ENCODE measurements at regions not wholly inside any gene's neighbourhood (a gene's known extent, or its start where the extent isn't known, plus 50 kb on each side); places are given as distances from the start of the nearest gene placed in this dataset.

DNA sequence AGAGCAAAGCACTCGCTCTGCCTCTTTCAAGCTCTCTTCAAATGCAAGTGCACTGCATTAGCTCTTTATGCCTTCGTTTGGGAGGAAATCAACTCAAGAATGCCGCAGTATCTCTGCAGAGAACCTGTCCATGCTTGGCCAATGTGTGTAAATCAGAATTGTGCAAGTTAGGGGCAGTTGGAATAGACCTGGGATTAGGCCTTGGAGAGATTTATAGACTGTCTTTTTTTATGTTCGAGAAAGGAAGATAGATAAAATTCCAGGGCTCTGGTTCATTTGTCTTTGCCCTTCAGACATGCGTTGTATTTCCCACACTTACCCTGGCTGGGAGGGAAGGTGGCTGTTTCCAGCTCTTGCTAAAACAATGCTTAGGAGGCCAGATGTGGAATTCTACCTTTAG lies 163.7 kb downstream of the MOBP start:
- Histone ChIP-seq H3K4me1 (no peaks in the 10 kb centered on the region), H3K27ac (no peak overlapping the region), H3K36me3 (replicated peaks in 1 of 2; ENCODE audit: insufficient read depth in 1 of 2, low read depth in 2 of 2) (no peaks in the 10 kb centered on the region), H3K4me3 (no peak overlapping the region), H3K9me3 (no peaks in the 10 kb centered on the region), H3K27me3 (no peaks in the 10 kb centered on the region)
- TF ChIP-seq POLR2A (IDR thresholded peaks at IDR 0.05) = no peak
- TF ChIP-seq, protein P1, sequence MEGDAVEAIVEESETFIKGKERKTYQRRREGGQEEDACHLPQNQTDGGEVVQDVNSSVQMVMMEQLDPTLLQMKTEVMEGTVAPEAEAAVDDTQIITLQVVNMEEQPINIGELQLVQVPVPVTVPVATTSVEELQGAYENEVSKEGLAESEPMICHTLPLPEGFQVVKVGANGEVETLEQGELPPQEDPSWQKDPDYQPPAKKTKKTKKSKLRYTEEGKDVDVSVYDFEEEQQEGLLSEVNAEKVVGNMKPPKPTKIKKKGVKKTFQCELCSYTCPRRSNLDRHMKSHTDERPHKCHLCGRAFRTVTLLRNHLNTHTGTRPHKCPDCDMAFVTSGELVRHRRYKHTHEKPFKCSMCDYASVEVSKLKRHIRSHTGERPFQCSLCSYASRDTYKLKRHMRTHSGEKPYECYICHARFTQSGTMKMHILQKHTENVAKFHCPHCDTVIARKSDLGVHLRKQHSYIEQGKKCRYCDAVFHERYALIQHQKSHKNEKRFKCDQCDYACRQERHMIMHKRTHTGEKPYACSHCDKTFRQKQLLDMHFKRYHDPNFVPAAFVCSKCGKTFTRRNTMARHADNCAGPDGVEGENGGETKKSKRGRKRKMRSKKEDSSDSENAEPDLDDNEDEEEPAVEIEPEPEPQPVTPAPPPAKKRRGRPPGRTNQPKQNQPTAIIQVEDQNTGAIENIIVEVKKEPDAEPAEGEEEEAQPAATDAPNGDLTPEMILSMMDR (IDR thresholded peaks at IDR 0.05) = no peak
- WGBS, 2 donors = 12 to 18% methylated on average over 5 of the region's 5 CpGs
- ATAC-seq (no peak), DNase-seq (no peak)
- intact Hi-C loops (cut with DNase I) = no loop called here

DNA sequence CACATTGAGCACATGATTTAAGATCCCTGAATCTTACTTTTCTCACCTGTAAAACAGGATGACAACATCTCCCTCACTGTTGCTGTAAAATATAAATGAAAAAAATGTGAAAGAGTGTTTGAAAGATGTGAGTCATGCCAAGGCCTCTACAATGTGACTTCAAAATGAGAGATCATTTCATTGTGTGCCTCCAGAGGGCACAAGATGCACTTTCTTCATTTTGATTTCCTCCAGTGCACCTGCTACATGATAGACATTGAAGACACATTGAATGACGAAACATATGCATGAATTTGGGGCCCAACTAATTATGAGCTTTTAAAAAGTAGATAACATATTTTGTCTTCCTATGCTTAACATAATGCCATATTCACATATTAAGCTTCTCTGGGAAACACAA lies 170.3 kb downstream of the MOBP start:
- H3K36me3 ChIP-seq (replicated peaks in 1 of 2; ENCODE audit: insufficient read depth in 1 of 2, low read depth in 2 of 2) = no peaks in the 10 kb centered on the region
- H3K27ac ChIP-seq = no peak overlapping the region
- ATAC-seq (no peak), DNase-seq (no peak)
- H3K27me3 ChIP-seq = no peaks in the 10 kb centered on the region
- WGBS, 2 donors = 73 to 80% methylated on average over 1 of the region's 1 CpG
- intact Hi-C loops (cut with DNase I) = no loop called here
- no peaks in the 10 kb centered on the region for H3K9me3 ChIP-seq
- TF ChIP-seq, protein P1 (IDR thresholded peaks at IDR 0.05) = peak in 1 of 7 experiments; percentile 10
- TF ChIP-seq POLR2A (IDR thresholded peaks at IDR 0.05) = no peak
- no peaks in the 10 kb centered on the region for H3K4me1 ChIP-seq
- H3K4me3 ChIP-seq = no peak overlapping the region

GRCh38 chr3:39638301-39638700 lies 170.8 kb downstream of the MOBP start:
- WGBS, 2 donors = 74 to 85% methylated on average over 6 of the region's 6 CpGs

DNA sequence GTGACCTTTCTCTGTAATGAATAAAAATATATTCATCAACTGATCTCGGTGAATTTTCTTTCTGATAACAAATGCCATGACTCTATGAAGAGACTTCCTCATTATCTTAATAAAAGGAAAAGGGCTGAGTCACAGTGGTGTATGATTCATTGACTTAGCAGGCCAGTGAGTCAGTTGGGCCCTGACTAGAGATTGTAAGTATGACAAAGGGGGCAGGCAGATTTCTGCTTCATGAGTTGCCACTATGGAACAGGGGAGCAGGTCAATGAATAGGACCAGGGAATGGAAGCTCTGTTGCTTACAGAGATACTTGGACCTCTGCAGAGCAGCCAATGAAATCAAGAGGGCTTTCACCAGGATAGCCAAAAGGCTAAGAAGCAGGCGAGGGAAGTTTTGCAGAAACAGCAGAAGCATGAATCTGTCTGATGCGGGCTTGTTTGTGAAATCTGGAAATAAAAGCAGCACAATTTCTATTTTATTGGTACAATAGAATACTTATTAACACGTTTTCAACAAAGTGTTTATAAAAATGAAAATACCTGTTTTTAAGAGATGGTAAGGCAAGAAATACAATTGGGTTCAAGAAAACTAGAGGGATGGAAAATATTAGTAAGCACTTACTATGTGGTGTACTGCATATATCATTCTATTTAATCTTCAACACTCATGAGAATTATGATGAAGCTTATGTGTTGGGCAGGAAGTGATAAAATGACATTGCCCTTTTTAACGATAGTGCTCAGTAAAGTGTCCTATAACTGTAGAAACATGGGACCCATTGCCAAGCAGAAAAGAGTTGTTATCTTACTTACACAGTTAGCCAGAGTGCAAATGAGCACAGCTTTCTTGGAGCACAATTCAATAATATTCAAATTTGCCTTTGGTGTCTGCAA lies 169.8 kb upstream of the MYRIP start:
- intact Hi-C loops (cut with DNase I) = no loop called here
- no peak overlapping the region for H3K4me3 ChIP-seq
- ATAC-seq (no peak), DNase-seq (peak in 1 of 4 donors; percentile 36)
- H3K27ac ChIP-seq = no peak overlapping the region
- TF ChIP-seq, protein P1 (IDR thresholded peaks at IDR 0.05) = no peak
- TF ChIP-seq POLR2A (IDR thresholded peaks at IDR 0.05) = no peak
- WGBS, 2 donors = 63 to 68% methylated on average over 5 of the region's 5 CpGs
- no peaks in the 10 kb centered on the region for H3K27me3 ChIP-seq
- no peaks in the 10 kb centered on the region for H3K36me3 ChIP-seq (replicated peaks in 1 of 2; ENCODE audit: insufficient read depth in 1 of 2, low read depth in 2 of 2)
- no peaks in the 10 kb centered on the region for H3K9me3 ChIP-seq
- H3K4me1 ChIP-seq = no peaks in the 10 kb centered on the region

More at GRCh38 chr3:39638301-39638700, 170.8 kb downstream of the MOBP start:
- ATAC-seq (no peak), DNase-seq (no peak)
- Histone ChIP-seq H3K27ac (no peak overlapping the region), H3K27me3 (no peaks in the 10 kb centered on the region), H3K4me3 (no peak overlapping the region), H3K36me3 (replicated peaks in 1 of 2; ENCODE audit: insufficient read depth in 1 of 2, low read depth in 2 of 2) (no peaks in the 10 kb centered on the region), H3K9me3 (no peaks in the 10 kb centered on the region), H3K4me1 (no peaks in the 10 kb centered on the region)
- TF ChIP-seq, protein P1 (IDR thresholded peaks at IDR 0.05) = no peak
- no peak for TF ChIP-seq POLR2A (IDR thresholded peaks at IDR 0.05)
- intact Hi-C loops (cut with DNase I) = no loop called here

GRCh38 chr3:39641274-39641673 lies 168.1 kb upstream of the MYRIP start:
- Histone ChIP-seq H3K27me3 (no peaks in the 10 kb centered on the region), H3K36me3 (replicated peaks in 1 of 2; ENCODE audit: insufficient read depth in 1 of 2, low read depth in 2 of 2) (no peaks in the 10 kb centered on the region), H3K4me1 (no peaks in the 10 kb centered on the region), H3K9me3 (no peaks in the 10 kb centered on the region), H3K4me3 (no peak overlapping the region), H3K27ac (no peak overlapping the region)
- DNase-seq (no peak), ATAC-seq (no peak)
- 82 to 84% methylated on average over 4 of the region's 4 CpGs for WGBS, 2 donors
- TF ChIP-seq, protein P1 (IDR thresholded peaks at IDR 0.05) = no peak
- TF ChIP-seq POLR2A (IDR thresholded peaks at IDR 0.05) = no peak
- intact Hi-C loops (cut with DNase I) = no loop called here
